Glomerular visceral epithelial cell (primary cell): ENCODE measurements at regions not wholly inside any gene's neighbourhood (a gene's known extent, or its start where the extent isn't known, plus 50 kb on each side); places are given as distances from the start of the nearest gene placed in this dataset.
A peak's percentile ranks its signal among the peaks of the same experiment; 100 is the strongest.
"Not testable (repeated sequence)": the region's sequence is repeated elsewhere in the genome, so short reads cannot be mapped to it uniquely, and the experiment has no call there.

Source experiments
- DNase-seq: peaks from one replicate; pipeline ENCODE4 v3.0.0-alpha.2; 2016; ENCODE audit errors: extremely low spot score

DNA sequence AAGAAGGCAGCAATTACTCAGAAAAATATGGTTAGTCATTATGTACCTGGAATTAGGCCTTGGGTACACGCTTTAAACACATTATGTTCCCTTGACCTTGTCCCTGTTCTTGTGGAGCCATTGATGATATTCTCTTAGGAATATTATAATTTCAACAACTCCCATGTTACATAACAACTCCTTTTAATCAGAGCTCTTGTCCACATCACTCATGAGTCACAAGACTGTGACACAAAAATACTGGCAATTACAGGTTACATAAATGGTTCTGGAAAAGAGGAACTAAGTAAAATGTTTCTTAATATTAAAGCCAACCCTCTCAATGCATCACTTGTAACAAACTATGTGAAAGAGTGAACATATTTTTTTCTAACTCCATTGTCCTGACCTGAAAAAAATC, 143.8 kb upstream of the PCLO start:
- DNase-seq: no peak

DNA sequence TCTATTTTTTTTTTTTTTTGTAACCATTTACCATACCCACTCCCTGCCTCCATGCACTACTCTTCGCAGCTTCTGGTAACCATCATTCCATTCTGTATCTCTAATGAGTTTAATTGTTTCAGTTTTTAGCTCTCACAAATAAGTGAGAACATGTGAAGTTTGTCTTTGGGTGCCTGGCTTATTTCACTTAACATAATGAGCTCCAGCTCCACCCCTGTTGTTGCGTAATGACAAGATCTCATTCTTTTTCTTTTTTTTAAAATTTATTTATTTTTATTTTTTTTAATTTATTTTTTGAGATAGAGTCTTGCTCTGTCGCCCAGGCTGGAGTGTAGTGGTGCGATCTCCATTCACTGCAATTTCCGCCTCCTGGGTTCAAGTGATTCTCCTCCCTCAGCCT, 142.3 kb upstream of the PCLO start:
- no peak for DNase-seq

GRCh38 chr7:83301416-83301815, 138.7 kb upstream of the PCLO start:
- DNase-seq: no peak

DNA sequence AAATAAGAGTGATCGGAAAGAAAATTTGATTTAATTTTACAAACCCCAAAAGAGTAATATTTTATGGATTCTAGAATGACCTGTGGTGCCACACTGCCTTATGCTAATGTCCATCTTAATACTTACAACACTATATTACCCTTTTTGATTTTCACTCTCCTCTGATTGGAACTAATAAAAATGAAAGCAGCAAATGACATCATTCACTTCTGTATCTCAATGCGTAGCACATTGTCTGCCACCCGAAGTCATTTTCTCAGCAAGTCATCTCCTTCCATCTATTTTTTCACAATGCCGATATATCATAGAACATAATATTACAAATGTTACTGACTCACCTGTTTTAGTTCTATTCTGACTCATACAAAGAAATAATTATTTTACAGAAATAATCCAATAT, 127.5 kb upstream of the PCLO start:
- DNase-seq: no peak

DNA sequence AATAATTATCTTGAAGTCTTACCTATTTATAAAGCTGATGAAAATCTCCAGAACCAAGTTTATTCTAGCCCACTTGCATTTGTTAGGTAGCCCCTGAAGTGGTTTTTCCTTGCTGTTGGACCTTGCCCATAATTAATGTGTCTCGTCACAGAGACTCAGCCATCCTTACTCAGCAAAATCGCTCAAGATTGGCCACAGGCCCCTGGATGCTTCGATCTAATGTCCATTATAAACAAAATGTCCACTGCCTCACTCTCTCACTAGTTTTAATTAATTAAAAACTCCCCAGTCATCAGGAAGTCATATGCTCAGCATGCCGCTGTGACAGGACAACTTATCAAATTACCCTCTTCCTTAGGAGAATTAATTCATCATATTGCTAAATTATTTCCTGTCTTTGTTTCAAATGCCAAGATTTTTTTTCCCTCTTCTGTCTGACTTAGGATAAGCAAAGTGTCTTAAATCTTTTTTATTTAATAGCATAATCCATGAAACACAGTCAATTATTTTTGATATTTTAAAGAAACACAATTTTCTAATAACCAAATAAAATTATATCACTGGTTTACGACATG, 126.8 kb upstream of the PCLO start:
- no peak for DNase-seq

- DNase-seq: no peak
Observed at GRCh38 chr7:83280671-83281070, 118.0 kb upstream of the PCLO start.

- no peak for DNase-seq
Observed at GRCh38 chr7:83276250-83276649, 113.6 kb upstream of the PCLO start.

DNA sequence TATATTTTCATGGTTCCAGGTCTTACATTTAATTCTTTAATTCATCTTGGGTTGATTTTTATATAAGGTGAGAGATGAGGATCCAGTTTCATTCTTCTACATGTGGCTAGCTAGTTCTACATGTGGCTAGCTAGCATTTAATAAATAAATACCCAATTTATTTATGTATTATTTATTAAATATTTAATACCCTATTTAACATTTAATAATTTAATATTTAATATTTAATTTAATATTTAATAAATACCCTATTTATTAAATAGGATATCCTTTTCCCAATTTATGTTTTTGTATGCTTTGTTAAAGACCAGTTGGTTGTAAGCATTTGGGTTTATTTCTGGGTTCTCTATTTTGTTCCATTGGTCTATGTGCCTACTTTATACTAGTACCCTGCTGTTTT, 111.0 kb upstream of the PCLO start:
- no peak for DNase-seq

DNA sequence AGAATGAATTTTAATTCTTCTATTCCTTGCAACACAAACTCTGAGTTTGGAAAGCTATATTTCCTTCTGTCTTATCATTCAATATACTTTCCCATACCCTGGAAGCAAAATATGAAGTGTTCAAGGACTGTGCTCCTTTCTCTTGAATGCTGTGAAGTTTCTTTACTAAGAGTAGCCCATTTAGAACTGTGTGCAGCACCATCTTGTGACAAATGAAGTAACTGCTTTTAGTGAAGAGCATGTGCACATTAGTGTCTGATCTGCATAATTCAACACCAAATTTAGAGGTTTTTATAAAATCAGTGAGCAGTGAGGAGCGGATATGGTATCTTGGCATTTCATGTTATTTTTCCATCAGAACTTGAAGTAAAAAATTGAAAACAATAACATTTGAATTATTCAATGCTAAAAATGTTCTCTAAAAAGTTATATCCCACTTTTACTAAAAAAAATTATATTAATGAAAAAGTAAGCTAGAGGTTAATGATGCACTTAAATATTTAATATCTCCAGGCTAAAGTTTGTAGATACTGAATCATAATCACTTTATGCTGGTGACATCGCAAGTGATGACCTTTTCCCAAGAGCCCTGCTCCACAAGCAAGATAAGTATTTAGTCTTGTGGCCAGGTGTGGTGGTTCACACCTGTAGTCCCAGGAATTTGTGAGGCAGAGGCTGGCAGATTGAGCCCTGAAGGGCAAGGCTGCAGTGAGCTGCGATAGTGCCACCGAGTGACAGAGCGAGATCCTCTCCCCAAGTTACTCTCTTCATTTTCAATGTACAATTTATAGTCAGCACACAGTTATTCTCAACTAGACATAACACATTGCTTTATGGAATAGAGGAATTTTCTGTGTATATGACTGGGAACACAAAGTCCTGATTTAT, 108.8 kb upstream of the PCLO start:
- DNase-seq: peak; percentile 36

DNA sequence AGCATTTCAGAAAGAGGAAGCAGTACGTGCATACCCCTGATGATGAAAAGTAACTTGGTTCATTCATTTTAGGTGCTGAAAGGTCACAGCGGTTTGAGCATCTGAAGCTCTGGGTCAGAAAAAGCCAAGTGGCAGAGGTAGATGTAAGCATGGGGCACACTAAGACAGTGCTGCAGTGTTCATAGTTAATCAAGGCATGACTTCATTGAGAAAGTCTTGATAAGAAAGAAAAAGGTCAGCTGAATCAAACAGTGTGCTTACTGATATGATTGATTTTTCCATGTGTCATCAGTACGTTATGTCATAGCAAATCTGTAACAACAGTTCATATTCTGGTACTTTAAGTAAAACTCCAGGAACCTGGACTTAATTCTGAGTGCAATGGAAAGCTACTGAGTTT, 107.7 kb upstream of the PCLO start:
- no peak for DNase-seq

GRCh38 chr7:83267141-83267631, 104.5 kb upstream of the PCLO start:
- DNase-seq: peak; percentile 19

DNA sequence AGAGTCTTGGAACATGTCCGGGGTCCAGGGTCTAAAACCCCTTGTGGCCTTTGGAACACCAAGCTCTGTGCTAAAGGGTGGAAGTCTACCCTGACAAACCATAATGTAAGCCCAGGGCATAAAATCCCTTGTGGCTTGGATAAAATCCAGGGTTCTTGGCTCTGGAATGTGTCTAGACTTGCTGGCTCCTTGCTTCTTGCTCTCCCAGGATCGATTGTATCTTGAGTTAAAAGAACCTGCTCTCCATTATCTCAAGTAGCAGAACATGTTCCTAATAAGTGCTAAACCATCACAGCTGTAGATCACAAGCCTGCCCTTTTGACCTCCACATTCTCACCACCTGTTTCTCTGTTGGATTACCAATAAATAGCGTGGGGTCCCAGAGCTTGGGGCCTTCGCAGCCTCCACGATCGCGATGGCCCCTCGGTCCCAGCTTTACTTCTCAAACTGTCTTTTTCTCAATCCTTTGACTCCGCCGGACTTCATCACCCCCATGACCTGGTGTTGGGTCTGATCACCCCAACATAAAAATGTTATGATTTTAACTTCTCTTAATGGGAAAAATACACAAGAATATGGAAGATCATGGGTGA, 100.9 kb upstream of the PCLO start:
- peak; percentile 35 for DNase-seq

DNA sequence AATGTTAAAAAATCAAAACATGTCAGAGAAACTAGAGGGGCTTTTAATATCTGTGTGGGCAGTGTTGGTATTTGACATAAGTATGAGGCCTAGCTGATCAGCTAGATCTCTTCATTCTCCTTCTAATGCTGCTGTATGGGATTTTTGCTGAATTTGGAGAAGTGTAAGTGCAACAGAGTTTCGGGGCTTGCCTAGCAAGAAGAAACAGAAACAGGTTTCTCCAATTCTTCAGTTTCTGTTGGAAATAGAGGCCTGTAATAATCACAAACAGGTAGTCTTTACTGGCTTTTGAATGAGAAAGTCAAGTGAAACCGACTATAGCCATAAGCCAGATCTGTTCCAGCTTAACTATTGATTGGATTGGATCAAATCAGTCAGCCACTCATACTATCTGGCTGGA, 96.4 kb upstream of the PCLO start:
- DNase-seq: no peak

- no peak for DNase-seq
Observed at GRCh38 chr7:83248000-83248399, 85.3 kb upstream of the PCLO start.

DNA sequence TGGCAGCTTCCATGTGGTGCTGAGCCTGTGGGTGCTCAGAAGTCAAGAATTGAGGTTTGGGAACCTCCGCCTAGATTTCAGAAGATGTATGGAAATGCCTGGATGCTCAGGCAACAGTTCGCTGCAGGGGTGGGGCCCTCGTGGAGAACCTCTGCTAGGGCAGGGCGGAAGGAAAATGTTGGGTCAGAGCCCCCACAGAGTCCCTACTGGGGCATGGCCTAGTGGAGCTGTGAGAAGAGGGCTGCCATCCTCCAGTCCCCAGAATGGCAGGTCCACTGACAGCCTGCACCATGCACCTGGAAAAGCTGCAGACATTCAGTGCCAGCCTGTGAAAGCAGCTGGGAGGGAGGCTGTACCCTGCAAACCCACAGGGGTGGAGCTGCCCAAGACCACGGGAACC, 56.5 kb upstream of the PCLO start:
- not testable (repeated sequence) for DNase-seq

- DNase-seq: no peak
Observed at GRCh38 chr7:83212883-83213282, 50.2 kb upstream of the PCLO start.
